ENCODE measurements at regions not wholly inside any gene's neighbourhood (a gene's known extent, or its start where the extent isn't known, plus 50 kb on each side); places are given as distances from the start of the nearest gene placed in this dataset.

DNA sequence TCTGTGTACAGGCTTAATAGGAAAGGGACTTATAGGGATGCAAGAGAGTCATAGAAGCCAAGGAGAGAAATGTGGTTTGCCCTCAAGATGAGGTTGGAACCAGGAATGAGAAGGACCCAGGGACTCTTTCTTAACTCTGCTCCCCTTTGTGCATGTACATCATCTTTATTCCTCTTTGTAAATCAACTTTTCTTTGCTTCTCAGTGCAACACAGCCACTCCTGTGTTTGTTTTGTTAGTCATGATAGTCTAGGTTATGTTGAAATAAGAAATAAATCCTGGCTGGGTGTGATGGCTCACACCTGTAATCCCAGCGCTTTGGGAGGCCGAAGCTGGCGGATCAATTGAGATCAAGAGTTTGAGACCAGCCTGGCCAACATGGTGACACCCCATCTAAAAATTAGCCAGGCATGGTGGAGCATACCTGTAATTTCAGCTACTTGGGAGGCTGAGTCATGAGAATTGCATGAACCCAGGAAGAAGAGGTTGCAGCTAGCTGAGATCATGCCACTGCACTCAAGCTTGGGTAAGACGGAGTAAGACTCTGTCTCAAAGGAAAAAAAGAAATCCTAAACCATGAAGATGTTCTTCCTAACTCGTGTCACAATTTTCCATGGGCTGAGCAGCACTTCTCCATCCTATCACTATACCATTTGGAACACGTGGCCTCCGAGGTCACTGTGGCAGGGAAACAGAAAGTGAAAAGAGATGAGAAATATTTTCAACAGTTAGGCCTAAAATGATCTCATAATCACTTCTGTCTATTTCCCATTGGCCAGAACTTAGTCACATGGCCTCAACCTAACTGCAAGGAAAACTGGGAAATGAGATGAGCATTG is 73.0 kb upstream of the TMEM17 start:
- CTCF ChIA-PET, result no interaction called here
- H3K27ac ChIP-seq (ENCODE audit: low read depth, low read length, poor library complexity, severe bottlenecking), result no peak overlapping the region
- H3K27me3 ChIP-seq (replicated peaks; ENCODE audit: insufficient read depth, low read depth, low read length, poor library complexity), result peaks cover 6% of the 10 kb centered on the region
- TF ChIP-seq, protein P1, sequence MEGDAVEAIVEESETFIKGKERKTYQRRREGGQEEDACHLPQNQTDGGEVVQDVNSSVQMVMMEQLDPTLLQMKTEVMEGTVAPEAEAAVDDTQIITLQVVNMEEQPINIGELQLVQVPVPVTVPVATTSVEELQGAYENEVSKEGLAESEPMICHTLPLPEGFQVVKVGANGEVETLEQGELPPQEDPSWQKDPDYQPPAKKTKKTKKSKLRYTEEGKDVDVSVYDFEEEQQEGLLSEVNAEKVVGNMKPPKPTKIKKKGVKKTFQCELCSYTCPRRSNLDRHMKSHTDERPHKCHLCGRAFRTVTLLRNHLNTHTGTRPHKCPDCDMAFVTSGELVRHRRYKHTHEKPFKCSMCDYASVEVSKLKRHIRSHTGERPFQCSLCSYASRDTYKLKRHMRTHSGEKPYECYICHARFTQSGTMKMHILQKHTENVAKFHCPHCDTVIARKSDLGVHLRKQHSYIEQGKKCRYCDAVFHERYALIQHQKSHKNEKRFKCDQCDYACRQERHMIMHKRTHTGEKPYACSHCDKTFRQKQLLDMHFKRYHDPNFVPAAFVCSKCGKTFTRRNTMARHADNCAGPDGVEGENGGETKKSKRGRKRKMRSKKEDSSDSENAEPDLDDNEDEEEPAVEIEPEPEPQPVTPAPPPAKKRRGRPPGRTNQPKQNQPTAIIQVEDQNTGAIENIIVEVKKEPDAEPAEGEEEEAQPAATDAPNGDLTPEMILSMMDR (conservative IDR thresholded peaks at IDR 0.05; ENCODE audit: low read depth, low read length), result no peak
- no peak for TF ChIP-seq EZH2 (IDR thresholded peaks at IDR 0.05; ENCODE audit: borderline replicate concordance, low read depth, low read length, poor library complexity, severe bottlenecking)
- no peak overlapping the region for H3K4me3 ChIP-seq (ENCODE audit: low read depth, low read length, poor library complexity, severe bottlenecking)
- no peaks in the 10 kb centered on the region for H3K4me1 ChIP-seq (ENCODE audit: insufficient read depth, low read length, poor library complexity, severe bottlenecking)
- no peaks in the 10 kb centered on the region for H3K9me3 ChIP-seq (ENCODE audit: low read depth, low read length, poor library complexity, severe bottlenecking)
- no TSS peak for BruUV-seq (replicated peaks)
- H3K36me3 ChIP-seq (ENCODE audit: insufficient read depth, low read length, poor library complexity, severe bottlenecking), result no peaks in the 10 kb centered on the region
- intact Hi-C loops (cut with micrococcal nuclease; ENCODE audit: unreplicated experiment), result no loop called here
- DNase-seq (ENCODE audit: low spot score), result no peak
- POLR2A ChIA-PET (ENCODE audit: low non-redundant PET), result no interaction called here

GRCh38 chr2:62577994-62578781 is 72.2 kb upstream of the TMEM17 start:
- Histone ChIP-seq H3K4me3 (ENCODE audit: low read depth, low read length, poor library complexity, severe bottlenecking) (no peak overlapping the region), H3K9me3 (ENCODE audit: low read depth, low read length, poor library complexity, severe bottlenecking) (no peaks in the 10 kb centered on the region), H3K36me3 (ENCODE audit: insufficient read depth, low read length, poor library complexity, severe bottlenecking) (no peaks in the 10 kb centered on the region), H3K27me3 (replicated peaks; ENCODE audit: insufficient read depth, low read depth, low read length, poor library complexity) (peaks cover 6% of the 10 kb centered on the region), H3K27ac (ENCODE audit: low read depth, low read length, poor library complexity, severe bottlenecking) (no peak overlapping the region), H3K4me1 (ENCODE audit: insufficient read depth, low read length, poor library complexity, severe bottlenecking) (no peaks in the 10 kb centered on the region)
- BruUV-seq (replicated peaks), result no TSS peak
- no peak for DNase-seq (ENCODE audit: low spot score)
- TF ChIP-seq, protein P1 (conservative IDR thresholded peaks at IDR 0.05; ENCODE audit: low read depth, low read length), result no peak
- TF ChIP-seq EZH2 (IDR thresholded peaks at IDR 0.05; ENCODE audit: borderline replicate concordance, low read depth, low read length, poor library complexity, severe bottlenecking), result no peak
- ChIA-PET POLR2A (ENCODE audit: low non-redundant PET) (no interaction called here), CTCF (no interaction called here)
- intact Hi-C loops (cut with micrococcal nuclease; ENCODE audit: unreplicated experiment), result no loop called here

GRCh38 chr2:62576276-62576939 is 70.4 kb upstream of the TMEM17 start:
- Histone ChIP-seq H3K36me3 (ENCODE audit: insufficient read depth, low read length, poor library complexity, severe bottlenecking) (no peaks in the 10 kb centered on the region), H3K27me3 (replicated peaks; ENCODE audit: insufficient read depth, low read depth, low read length, poor library complexity) (peaks cover 12% of the 10 kb centered on the region), H3K27ac (ENCODE audit: low read depth, low read length, poor library complexity, severe bottlenecking) (no peak overlapping the region), H3K4me1 (ENCODE audit: insufficient read depth, low read length, poor library complexity, severe bottlenecking) (no peaks in the 10 kb centered on the region), H3K9me3 (ENCODE audit: low read depth, low read length, poor library complexity, severe bottlenecking) (no peaks in the 10 kb centered on the region), H3K4me3 (ENCODE audit: low read depth, low read length, poor library complexity, severe bottlenecking) (no peak overlapping the region)
- no peak for TF ChIP-seq EZH2 (IDR thresholded peaks at IDR 0.05; ENCODE audit: borderline replicate concordance, low read depth, low read length, poor library complexity, severe bottlenecking)
- TF ChIP-seq, protein P1 (conservative IDR thresholded peaks at IDR 0.05; ENCODE audit: low read depth, low read length), result no peak
- ChIA-PET CTCF (no interaction called here), POLR2A (ENCODE audit: low non-redundant PET) (no interaction called here)
- BruUV-seq (replicated peaks), result no TSS peak
- DNase-seq (ENCODE audit: low spot score), result no peak
- intact Hi-C loops (cut with micrococcal nuclease; ENCODE audit: unreplicated experiment), result no loop called here

All from A673 (cell line).